AG09319 (cell line): ENCODE measurements at regions not wholly inside any gene's neighbourhood (a gene's known extent, or its start where the extent isn't known, plus 50 kb on each side); places are given as distances from the start of the nearest gene placed in this dataset.
A peak's percentile ranks its signal among the peaks of the same experiment; 100 is the strongest.

Experiments
- DNase-seq: peaks from one replicate; pipeline ENCODE4 v3.0.0-alpha.2; 2010; ENCODE audit warnings: low read depth; ENCODE audit errors: extremely low read depth
- TF ChIP-seq, protein P1 (sequence below): IDR thresholded peaks from 2 replicates; pipeline ENCODE4 v1.5.1; 2011; ENCODE audit warnings: low read depth, mild to moderate bottlenecking, inconsistent platforms, low read length, moderate library complexity

DNA sequence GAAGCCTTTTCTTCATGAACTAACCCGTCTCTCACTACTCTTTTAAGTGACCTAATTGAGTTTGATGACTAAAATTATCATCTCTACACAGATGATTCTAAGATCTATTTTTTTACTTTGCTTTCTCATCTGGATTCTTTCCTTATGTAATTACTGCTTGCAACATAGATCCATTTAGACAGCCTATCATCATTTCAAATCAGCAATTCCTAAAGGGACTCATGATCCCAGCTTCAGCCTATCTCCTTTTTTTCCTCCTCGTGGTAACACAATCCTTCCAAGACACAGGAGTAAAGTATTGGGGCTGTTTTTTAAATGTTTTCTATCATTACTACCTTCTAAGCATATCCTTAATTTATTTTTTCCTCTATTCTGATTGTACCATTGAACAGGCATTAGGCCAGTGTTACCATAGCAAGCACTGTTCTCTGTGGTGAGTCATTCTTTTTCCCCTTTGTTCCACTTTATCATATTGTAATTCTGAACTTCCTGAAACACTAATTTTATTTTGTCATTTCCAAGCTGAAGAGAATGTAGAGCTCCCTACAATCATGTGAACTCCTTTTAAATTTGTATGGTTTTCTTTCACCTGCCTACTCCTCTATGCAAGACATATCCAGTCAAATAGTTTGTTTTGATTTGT is 190.4 kb upstream of the FAR2 start:
- TF ChIP-seq, protein P1, sequence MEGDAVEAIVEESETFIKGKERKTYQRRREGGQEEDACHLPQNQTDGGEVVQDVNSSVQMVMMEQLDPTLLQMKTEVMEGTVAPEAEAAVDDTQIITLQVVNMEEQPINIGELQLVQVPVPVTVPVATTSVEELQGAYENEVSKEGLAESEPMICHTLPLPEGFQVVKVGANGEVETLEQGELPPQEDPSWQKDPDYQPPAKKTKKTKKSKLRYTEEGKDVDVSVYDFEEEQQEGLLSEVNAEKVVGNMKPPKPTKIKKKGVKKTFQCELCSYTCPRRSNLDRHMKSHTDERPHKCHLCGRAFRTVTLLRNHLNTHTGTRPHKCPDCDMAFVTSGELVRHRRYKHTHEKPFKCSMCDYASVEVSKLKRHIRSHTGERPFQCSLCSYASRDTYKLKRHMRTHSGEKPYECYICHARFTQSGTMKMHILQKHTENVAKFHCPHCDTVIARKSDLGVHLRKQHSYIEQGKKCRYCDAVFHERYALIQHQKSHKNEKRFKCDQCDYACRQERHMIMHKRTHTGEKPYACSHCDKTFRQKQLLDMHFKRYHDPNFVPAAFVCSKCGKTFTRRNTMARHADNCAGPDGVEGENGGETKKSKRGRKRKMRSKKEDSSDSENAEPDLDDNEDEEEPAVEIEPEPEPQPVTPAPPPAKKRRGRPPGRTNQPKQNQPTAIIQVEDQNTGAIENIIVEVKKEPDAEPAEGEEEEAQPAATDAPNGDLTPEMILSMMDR, result no peak
- DNase-seq, result no peak

GRCh38 chr12:28961948-28962384 is 187.1 kb upstream of the FAR2 start:
- no peak for DNase-seq
- TF ChIP-seq, protein P1, result no peak

GRCh38 chr12:28963554-28963953 is 185.5 kb upstream of the FAR2 start:
- TF ChIP-seq, protein P1, result peak; percentile 47
- DNase-seq, result no peak

DNA sequence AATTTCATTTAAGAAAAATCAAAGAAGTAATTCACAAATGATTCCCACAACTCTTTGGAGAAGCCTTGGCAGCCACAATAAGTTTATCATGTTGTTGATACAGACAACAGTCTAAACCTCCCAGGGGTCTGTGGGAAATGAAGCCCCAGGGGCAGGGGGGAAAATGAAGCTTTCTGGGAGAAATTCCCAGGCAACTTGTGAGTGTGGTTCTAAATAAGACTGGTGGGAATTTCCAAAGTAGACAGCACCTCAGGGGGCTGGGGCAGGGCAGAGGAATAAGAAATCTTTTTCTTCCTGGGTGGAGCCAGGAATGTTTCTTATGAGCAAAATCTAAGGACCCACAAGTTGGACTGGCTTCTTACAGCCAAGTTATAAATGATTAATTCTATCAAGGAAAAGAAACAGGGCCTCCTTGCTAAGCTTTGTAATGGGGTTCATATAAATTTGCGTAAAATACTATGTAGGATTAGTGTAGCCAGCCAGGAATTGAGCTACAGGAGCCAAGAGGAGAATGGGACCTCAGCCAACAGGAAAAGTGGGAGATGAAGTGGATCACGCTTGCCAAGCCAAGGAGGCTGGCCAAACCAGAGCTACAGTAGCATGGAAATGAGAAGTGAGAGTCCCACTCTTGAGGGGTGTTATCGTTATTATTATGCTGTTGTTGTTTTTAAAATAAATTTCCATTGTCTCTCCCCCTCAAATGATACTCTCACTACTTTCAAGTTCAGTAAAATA is 182.9 kb upstream of the FAR2 start:
- TF ChIP-seq, protein P1, result no peak
- no peak for DNase-seq

DNA sequence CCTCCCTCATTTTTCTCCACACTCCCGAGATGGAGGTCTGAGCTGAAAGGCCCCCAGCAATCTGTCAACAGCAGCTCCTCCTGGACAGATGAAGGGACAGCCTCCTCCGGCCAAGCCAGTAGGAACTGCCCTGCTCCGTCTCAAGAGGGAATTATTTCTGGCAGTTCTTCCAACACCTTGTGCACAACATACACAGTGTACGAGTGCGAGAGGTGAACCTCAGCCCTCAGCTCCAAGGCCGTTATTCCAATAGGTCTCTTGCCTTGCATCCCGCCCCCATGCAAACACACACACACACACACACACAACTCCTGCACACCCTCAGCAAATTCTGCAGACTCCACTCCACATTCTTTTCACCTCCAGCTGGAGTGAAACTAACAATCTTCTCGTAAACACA is 181.7 kb upstream of the FAR2 start:
- TF ChIP-seq, protein P1, result no peak
- DNase-seq, result no peak

DNA sequence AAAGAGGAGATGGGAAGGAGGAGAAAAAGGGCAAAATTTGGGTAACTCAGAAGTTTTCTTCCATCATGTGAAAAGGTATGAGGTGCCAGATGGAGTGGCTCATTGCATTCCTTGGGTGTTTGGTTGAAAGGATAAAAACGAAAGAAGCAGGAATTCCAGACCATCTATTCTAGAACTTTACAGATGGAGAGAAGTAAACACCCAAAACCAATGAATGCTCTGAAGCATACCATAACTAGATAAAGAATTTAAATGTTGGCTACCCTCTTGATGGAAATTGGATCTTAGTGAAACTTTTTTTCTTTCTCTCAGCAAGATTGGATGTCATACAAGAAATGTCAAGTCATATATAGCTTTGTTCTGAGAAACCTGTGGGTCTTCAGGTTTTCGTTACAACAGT is 175.6 kb upstream of the FAR2 start:
- TF ChIP-seq, protein P1, result no peak
- no peak for DNase-seq

GRCh38 chr12:28974166-28974565 is 174.9 kb upstream of the FAR2 start:
- TF ChIP-seq, protein P1, result no peak
- no peak for DNase-seq
